Osteoblast (primary cell): ENCODE measurements at regions not wholly inside any gene's neighbourhood (a gene's known extent, or its start where the extent isn't known, plus 50 kb on each side); places are given as distances from the start of the nearest gene placed in this dataset.

ENCODE experiments used
- DNase-seq: peaks from one replicate; pipeline ENCODE4 v3.0.0; 2011; ENCODE audit warnings: low spot score, mixed read lengths; ENCODE audit not compliant: insufficient read length; ENCODE audit errors: missing footprints
- H2AFZ ChIP-seq: 2 replicates; pipeline ENCODE4 v1.6.0; 2011; ENCODE audit warnings: mild to moderate bottlenecking, low read length
- H3K27ac ChIP-seq: 2 replicates; pipeline ENCODE4 v1.5.1; 2011; ENCODE audit warnings: mild to moderate bottlenecking, low read depth, low read length, moderate library complexity
- H3K27me3 ChIP-seq: 2 replicates; pipeline ENCODE4 v1.6.0; 2012; ENCODE audit warnings: mild to moderate bottlenecking, control low read depth, inconsistent platforms, low read length, moderate library complexity; ENCODE audit not compliant: insufficient read depth
- H3K36me3 ChIP-seq: 2 replicates; pipeline ENCODE4 v1.5.1; 2011; ENCODE audit warnings: mild to moderate bottlenecking, low read length, control low read depth, moderate library complexity; ENCODE audit not compliant: insufficient read depth
- H3K4me1 ChIP-seq: 2 replicates; pipeline ENCODE4 v1.5.1; 2011; ENCODE audit warnings: mild to moderate bottlenecking, low read length, control low read depth, moderate library complexity; ENCODE audit not compliant: insufficient read depth
- H3K4me2 ChIP-seq: 2 replicates; pipeline ENCODE4 v1.6.0; 2011; ENCODE audit warnings: mild to moderate bottlenecking, low read length; ENCODE audit not compliant: insufficient read depth
- H3K4me3 ChIP-seq: fragments of 200-600 bp; sonication (generic); 3 replicates; pipeline ENCODE4 v1.5.1; 2012; ENCODE audit warnings: mild to moderate bottlenecking, low read length, inconsistent platforms; ENCODE audit not compliant: insufficient read depth
- H3K79me2 ChIP-seq: 2 replicates; pipeline ENCODE4 v1.6.0; 2012; ENCODE audit warnings: mild to moderate bottlenecking, low read length, control low read depth, inconsistent platforms; ENCODE audit not compliant: insufficient read depth
- H3K9me3 ChIP-seq: 2 replicates; pipeline ENCODE4 v1.5.1; 2011; ENCODE audit warnings: low read depth, low read length, control low read depth
- H4K20me1 ChIP-seq: 2 replicates; pipeline ENCODE4 v1.6.0; 2012; ENCODE audit warnings: mild to moderate bottlenecking, low read length, control low read depth; ENCODE audit not compliant: insufficient read depth
- TF ChIP-seq, protein P1 (sequence below): IDR thresholded peaks from 2 replicates; pipeline ENCODE4 v1.5.1; 2011; ENCODE audit warnings: mild to moderate bottlenecking, low read depth, low read length, moderate library complexity; ENCODE audit errors: extremely low read depth

DNA sequence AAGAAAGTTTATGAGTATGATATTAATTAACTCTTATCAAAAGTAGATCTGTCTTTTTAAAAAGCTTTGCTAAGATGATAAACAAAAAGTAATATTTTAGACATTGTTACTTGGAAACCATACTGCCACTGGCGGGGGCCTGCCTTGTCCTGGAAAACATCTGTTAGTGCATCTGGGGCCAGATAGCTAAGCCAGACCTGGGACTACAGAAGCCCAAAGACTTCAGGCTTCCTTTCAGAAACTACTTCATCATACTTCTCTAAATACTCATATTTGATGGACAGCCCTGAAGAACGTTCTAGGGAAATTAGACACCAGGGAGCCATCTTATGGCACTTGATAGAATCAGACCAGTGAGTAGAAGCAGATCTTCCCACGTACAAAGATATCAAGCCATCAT is 795.4 kb upstream of the SEMA6D start:
- TF ChIP-seq, protein P1, sequence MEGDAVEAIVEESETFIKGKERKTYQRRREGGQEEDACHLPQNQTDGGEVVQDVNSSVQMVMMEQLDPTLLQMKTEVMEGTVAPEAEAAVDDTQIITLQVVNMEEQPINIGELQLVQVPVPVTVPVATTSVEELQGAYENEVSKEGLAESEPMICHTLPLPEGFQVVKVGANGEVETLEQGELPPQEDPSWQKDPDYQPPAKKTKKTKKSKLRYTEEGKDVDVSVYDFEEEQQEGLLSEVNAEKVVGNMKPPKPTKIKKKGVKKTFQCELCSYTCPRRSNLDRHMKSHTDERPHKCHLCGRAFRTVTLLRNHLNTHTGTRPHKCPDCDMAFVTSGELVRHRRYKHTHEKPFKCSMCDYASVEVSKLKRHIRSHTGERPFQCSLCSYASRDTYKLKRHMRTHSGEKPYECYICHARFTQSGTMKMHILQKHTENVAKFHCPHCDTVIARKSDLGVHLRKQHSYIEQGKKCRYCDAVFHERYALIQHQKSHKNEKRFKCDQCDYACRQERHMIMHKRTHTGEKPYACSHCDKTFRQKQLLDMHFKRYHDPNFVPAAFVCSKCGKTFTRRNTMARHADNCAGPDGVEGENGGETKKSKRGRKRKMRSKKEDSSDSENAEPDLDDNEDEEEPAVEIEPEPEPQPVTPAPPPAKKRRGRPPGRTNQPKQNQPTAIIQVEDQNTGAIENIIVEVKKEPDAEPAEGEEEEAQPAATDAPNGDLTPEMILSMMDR, result no peak
- Histone ChIP-seq H3K27me3 (no peaks in the 10 kb centered on the region), H3K9me3 (no peaks in the 10 kb centered on the region), H4K20me1 (no peaks in the 10 kb centered on the region), H3K79me2 (no peaks in the 10 kb centered on the region), H3K4me2 (no peak overlapping the region), H2AFZ (no peak overlapping the region), H3K4me3 (no peak overlapping the region), H3K36me3 (no peaks in the 10 kb centered on the region), H3K27ac (no peak overlapping the region), H3K4me1 (no peaks in the 10 kb centered on the region)
- DNase-seq, result no peak

DNA sequence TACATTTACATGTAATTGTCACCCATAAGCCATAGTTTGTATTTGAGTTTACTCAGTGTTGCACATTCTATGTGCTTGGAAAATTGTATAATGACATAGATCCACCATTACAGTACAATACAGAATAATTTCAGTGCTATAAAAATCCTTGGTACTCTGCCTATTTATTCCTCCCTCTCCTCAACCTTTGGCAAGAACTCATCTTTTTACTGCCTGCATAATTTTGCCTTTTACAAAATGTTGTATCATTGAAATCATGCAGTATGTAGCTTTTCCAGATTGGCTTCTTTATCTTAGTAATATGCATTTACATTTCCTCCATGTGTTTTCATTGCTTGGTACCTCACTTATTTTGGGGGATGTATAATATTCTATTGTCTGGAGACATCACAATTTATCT is 786.9 kb upstream of the SEMA6D start:
- no peak for DNase-seq
- H3K4me1 ChIP-seq, result no peaks in the 10 kb centered on the region
- no peak overlapping the region for H2AFZ ChIP-seq
- no peaks in the 10 kb centered on the region for H3K27me3 ChIP-seq
- H3K79me2 ChIP-seq, result no peaks in the 10 kb centered on the region
- no peak overlapping the region for H3K4me2 ChIP-seq
- no peaks in the 10 kb centered on the region for H3K9me3 ChIP-seq
- H3K36me3 ChIP-seq, result no peaks in the 10 kb centered on the region
- no peak overlapping the region for H3K27ac ChIP-seq
- TF ChIP-seq, protein P1, result no peak
- no peaks in the 10 kb centered on the region for H4K20me1 ChIP-seq
- H3K4me3 ChIP-seq, result no peak overlapping the region

DNA sequence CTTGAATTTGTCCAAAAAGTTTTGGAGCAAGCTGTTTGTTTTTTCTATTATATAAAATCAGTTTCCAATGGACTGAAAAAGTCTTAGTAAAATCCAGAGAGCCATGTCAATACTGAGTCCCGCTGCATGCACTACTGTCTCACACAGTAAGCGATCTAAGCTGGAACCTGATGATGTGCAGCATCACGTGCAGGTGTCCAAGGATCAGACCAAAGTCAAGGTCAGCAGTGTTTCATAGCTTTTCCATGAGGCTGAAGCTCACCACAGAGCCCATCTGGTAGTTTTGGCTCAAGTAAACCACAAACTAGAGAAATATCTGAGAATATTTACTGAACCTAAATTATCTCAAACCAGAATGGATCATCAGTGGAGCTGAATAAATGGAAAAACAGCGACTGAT is 784.0 kb upstream of the SEMA6D start:
- no peak overlapping the region for H2AFZ ChIP-seq
- no peaks in the 10 kb centered on the region for H3K36me3 ChIP-seq
- H4K20me1 ChIP-seq, result no peaks in the 10 kb centered on the region
- H3K79me2 ChIP-seq, result no peaks in the 10 kb centered on the region
- H3K27ac ChIP-seq, result no peak overlapping the region
- no peaks in the 10 kb centered on the region for H3K4me1 ChIP-seq
- DNase-seq, result no peak
- no peak overlapping the region for H3K4me3 ChIP-seq
- no peaks in the 10 kb centered on the region for H3K27me3 ChIP-seq
- TF ChIP-seq, protein P1, result no peak
- no peak overlapping the region for H3K4me2 ChIP-seq
- H3K9me3 ChIP-seq, result no peaks in the 10 kb centered on the region

DNA sequence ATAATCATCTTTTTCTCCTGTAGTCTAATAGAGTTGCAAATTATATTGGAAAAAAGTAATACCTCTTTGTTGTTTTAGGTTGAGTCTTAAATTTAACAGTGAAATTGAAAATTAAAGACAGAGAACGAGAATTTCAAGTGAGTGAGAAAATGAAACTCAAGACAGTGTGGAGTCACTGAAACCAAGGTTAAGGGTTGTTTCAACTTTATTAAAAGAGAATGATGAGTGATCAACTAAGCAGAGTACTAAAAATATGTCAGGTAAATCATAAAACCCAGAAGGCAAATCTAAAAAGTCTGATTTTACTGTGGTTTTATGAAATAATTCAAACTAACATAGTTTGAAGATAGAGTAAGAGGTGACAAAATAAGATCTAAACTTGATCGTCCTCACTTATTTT is 782.5 kb upstream of the SEMA6D start:
- Histone ChIP-seq H4K20me1 (no peaks in the 10 kb centered on the region), H3K4me3 (no peak overlapping the region), H3K36me3 (no peaks in the 10 kb centered on the region), H2AFZ (no peak overlapping the region), H3K4me2 (no peak overlapping the region), H3K9me3 (no peaks in the 10 kb centered on the region), H3K4me1 (no peaks in the 10 kb centered on the region), H3K27me3 (no peaks in the 10 kb centered on the region), H3K27ac (no peak overlapping the region), H3K79me2 (no peaks in the 10 kb centered on the region)
- TF ChIP-seq, protein P1, result no peak
- DNase-seq, result no peak
